Neuronal stem cell (in vitro differentiated cells): ENCODE measurements at regions not wholly inside any gene's neighbourhood (a gene's known extent, or its start where the extent isn't known, plus 50 kb on each side); places are given as distances from the start of the nearest gene placed in this dataset.

Experiments used
- DNase-seq: peaks from one replicate; pipeline ENCODE4 v3.0.0-alpha.2; 2013; ENCODE audit warnings: low spot score
- H2AFZ ChIP-seq: one replicate; pipeline ENCODE4 v1.6.1; 2013; ENCODE audit warnings: mild to moderate bottlenecking, low read length, inconsistent platforms
- H2AK5ac ChIP-seq: 2 replicates; pipeline ENCODE4 v1.6.1; 2013; ENCODE audit warnings: low read depth, mild to moderate bottlenecking, inconsistent platforms, low read length, moderate library complexity, mixed read lengths
- H2BK120ac ChIP-seq: 2 replicates; pipeline ENCODE4 v1.6.1; 2013; ENCODE audit warnings: low read depth, mild to moderate bottlenecking, inconsistent platforms, low read length, moderate library complexity, mixed read lengths
- H2BK12ac ChIP-seq: one replicate; pipeline ENCODE4 v1.6.1; 2013; ENCODE audit warnings: low read length, inconsistent platforms
- H2BK15ac ChIP-seq: 2 replicates; pipeline ENCODE4 v1.6.1; 2013; ENCODE audit warnings: mild to moderate bottlenecking, low read length, inconsistent platforms, mixed read lengths
- H2BK5ac ChIP-seq: one replicate; pipeline ENCODE4 v1.6.1; 2013; ENCODE audit warnings: inconsistent platforms, mild to moderate bottlenecking, low read length, moderate library complexity
- H3K14ac ChIP-seq: one replicate; pipeline ENCODE4 v1.6.1; 2013; ENCODE audit warnings: low read length, inconsistent platforms
- H3K18ac ChIP-seq: 2 replicates; pipeline ENCODE4 v1.6.1; 2013; ENCODE audit warnings: low read length, inconsistent platforms
- H3K23ac ChIP-seq: 2 replicates; pipeline ENCODE4 v1.6.1; 2013; ENCODE audit warnings: low read depth, mild to moderate bottlenecking, mixed read lengths, low read length, inconsistent platforms; ENCODE audit not compliant: poor library complexity
- H3K27ac ChIP-seq: replicated peaks from 3 replicates; pipeline ENCODE4 v1.5.1; 2013; ENCODE audit warnings: low read length, inconsistent platforms
- H3K27me3 ChIP-seq, 3 experiments: 2 replicates each; pipeline ENCODE4 v1.6.1; 2013; ENCODE audit warnings: low read length in 3 of 3, mild to moderate bottlenecking in 2 of 3, inconsistent platforms in 1 of 3, low read depth in 1 of 3, mixed read lengths in 1 of 3, moderate library complexity in 1 of 3; ENCODE audit not compliant: control insufficient read depth in 3 of 3, insufficient read depth in 3 of 3
- H3K36me3 ChIP-seq, 2 donors: replicated peaks in 1 of 2; 2 replicates each; pipeline ENCODE4 v1.6.1; 2013; ENCODE audit warnings: low read length in 2 of 2; ENCODE audit not compliant: control insufficient read depth in 2 of 2, insufficient read depth in 2 of 2
- H3K4ac ChIP-seq: 2 replicates; pipeline ENCODE4 v1.6.1; 2013; ENCODE audit warnings: inconsistent platforms, mild to moderate bottlenecking, low read length, moderate library complexity
- H3K4me1 ChIP-seq, 2 donors: 1 replicate in 1 of 2; 2 replicates in 1 of 2; pipeline ENCODE4 v1.6.1; 2013; ENCODE audit warnings: low read length in 2 of 2, low read depth in 1 of 2; ENCODE audit not compliant: control insufficient read depth in 2 of 2, insufficient read depth in 1 of 2
- H3K4me2 ChIP-seq: one replicate; pipeline ENCODE4 v1.6.1; 2013; ENCODE audit warnings: mild to moderate bottlenecking, low read length, inconsistent platforms; ENCODE audit not compliant: insufficient read depth, poor library complexity, severe bottlenecking
- H3K4me3 ChIP-seq, 2 donors: 2 replicates each; pipeline ENCODE4 v1.5.1; 2013; ENCODE audit warnings: low read length in 2 of 2, mild to moderate bottlenecking in 2 of 2, inconsistent platforms in 1 of 2, moderate library complexity in 1 of 2
- H3K79me1 ChIP-seq: one replicate; pipeline ENCODE4 v1.6.1; 2013; ENCODE audit warnings: low read depth, mild to moderate bottlenecking, inconsistent platforms, low read length, moderate library complexity
- H3K9ac ChIP-seq: one replicate; pipeline ENCODE4 v1.6.1; 2013; ENCODE audit warnings: mild to moderate bottlenecking, low read depth, low read length, inconsistent platforms; ENCODE audit not compliant: poor library complexity
- H3K9me3 ChIP-seq, 2 donors: replicated peaks in 1 of 2; 2 replicates each; pipeline versions ENCODE3 to v1.6.1; 2013; ENCODE audit warnings: low read length in 2 of 2, mild to moderate bottlenecking in 2 of 2, inconsistent platforms in 1 of 2, low read depth in 1 of 2, mixed read lengths in 1 of 2, moderate library complexity in 1 of 2; ENCODE audit not compliant: control insufficient read depth in 2 of 2, insufficient read depth in 1 of 2
- H4K8ac ChIP-seq: one replicate; pipeline ENCODE4 v1.6.1; 2013; ENCODE audit warnings: low read depth, mild to moderate bottlenecking, inconsistent platforms, low read length, moderate library complexity
- H4K91ac ChIP-seq: one replicate; pipeline ENCODE4 v1.6.1; 2013; ENCODE audit warnings: low read length, low read depth, mild to moderate bottlenecking, inconsistent platforms; ENCODE audit not compliant: poor library complexity
- WGBS, 2 donors: extraction: QIAGEN DNeasy Blood & Tissue Kit; methylation state at CpG; one replicate each; pipeline ENCODE4 v1.1.7; 2013; ENCODE audit warnings: missing lambda C conversion rate in 2 of 2, mixed read lengths in 1 of 2; ENCODE audit not compliant: insufficient read length in 2 of 2, insufficient replicate concordance in 1 of 2; ENCODE audit errors: extremely low coverage in 2 of 2; 5-methylcytosine and 5-hydroxymethylcytosine counted together

DNA sequence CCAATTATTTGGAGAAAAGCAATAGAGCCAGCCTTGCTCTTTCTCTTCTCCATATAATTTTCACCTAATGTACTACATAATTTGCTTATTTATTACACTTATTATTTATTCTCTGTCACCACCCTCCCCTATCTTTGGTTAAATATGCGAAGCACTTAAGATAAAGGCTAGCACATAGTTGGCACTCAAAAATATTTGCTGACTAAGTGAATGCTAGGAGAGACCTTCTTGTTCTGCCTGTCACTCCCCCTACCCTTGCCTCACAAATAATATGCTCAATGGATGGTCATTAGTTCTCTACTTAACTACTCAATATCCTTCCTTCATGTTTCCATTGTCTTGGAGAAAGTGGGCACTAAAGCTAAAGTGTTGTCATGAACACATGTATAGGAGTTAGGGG lies 139.7 kb upstream of the ZC3H11B start:
- no peak overlapping the region for H2BK5ac ChIP-seq
- no peak overlapping the region for H2AK5ac ChIP-seq
- H4K8ac ChIP-seq = no peak overlapping the region
- no peak overlapping the region for H3K4ac ChIP-seq
- H3K27ac ChIP-seq = no peak overlapping the region
- no peak overlapping the region for H2BK15ac ChIP-seq
- DNase-seq = no peak
- no peaks in the 10 kb centered on the region for H3K9me3 ChIP-seq
- no CpG with 5 or more reads among the region's 1 CpG for WGBS, 2 donors
- H3K79me1 ChIP-seq = no peaks in the 10 kb centered on the region
- no peaks in the 10 kb centered on the region for H3K36me3 ChIP-seq
- no peak overlapping the region for H2AFZ ChIP-seq
- no peak overlapping the region for H2BK12ac ChIP-seq
- H3K9ac ChIP-seq = no peak overlapping the region
- H3K18ac ChIP-seq = no peak overlapping the region
- H2BK120ac ChIP-seq = no peak overlapping the region
- H3K23ac ChIP-seq = no peak overlapping the region
- peaks cover 0 to under 1% of the 10 kb centered on the region in 2 donors for H3K4me1 ChIP-seq
- H4K91ac ChIP-seq = no peak overlapping the region
- no peak overlapping the region for H3K4me3 ChIP-seq
- no peak overlapping the region for H3K4me2 ChIP-seq
- H3K27me3 ChIP-seq = no peaks in the 10 kb centered on the region
- no peak overlapping the region for H3K14ac ChIP-seq

DNA sequence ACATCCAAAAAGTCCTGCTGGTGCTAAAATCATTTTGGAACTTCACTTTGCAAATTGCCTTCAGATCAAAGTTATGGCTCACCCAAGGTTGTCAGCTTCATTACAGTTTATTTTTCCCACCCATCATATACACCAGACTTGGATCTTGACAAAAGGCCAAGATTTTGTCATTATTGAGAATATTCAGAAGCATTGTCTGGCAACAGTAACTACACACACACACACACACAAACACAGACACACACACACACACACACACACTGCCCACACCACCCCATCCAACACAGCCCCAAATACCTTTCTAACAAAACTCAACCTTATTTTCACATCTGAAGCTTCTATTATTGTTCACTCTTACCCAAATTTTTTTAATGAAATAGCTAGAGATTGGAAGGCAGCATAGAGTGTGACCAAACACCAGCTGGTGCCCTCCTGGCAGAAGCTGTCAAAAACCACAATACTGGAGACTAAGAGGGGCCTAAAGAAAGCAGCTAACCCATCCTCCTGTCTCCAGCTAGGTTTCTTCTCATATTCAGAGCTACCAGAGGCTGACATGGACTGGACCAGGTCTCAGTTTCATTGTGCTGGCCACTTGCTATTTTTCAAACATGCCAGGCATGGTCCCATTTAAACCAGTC lies 139.1 kb upstream of the ZC3H11B start:
- H3K27ac ChIP-seq = no peak overlapping the region
- no peaks in the 10 kb centered on the region for H3K9me3 ChIP-seq
- no peak overlapping the region for H2BK15ac ChIP-seq
- no peak overlapping the region for H3K18ac ChIP-seq
- H4K91ac ChIP-seq = no peak overlapping the region
- H2AFZ ChIP-seq = no peak overlapping the region
- H2BK12ac ChIP-seq = no peak overlapping the region
- H2BK120ac ChIP-seq = no peak overlapping the region
- no peak overlapping the region for H3K14ac ChIP-seq
- H4K8ac ChIP-seq = no peak overlapping the region
- H3K4me1 ChIP-seq = peaks cover 1 to 2% of the 10 kb centered on the region in 2 donors
- H3K79me1 ChIP-seq = no peaks in the 10 kb centered on the region
- H3K4me2 ChIP-seq = no peak overlapping the region
- DNase-seq = no peak
- H2AK5ac ChIP-seq = no peak overlapping the region
- H3K27me3 ChIP-seq = no peaks in the 10 kb centered on the region
- no peak overlapping the region for H3K9ac ChIP-seq
- H3K4ac ChIP-seq = no peak overlapping the region
- H3K36me3 ChIP-seq = no peaks in the 10 kb centered on the region
- H3K4me3 ChIP-seq = no peak overlapping the region
- no peak overlapping the region for H3K23ac ChIP-seq
- H2BK5ac ChIP-seq = no peak overlapping the region

DNA sequence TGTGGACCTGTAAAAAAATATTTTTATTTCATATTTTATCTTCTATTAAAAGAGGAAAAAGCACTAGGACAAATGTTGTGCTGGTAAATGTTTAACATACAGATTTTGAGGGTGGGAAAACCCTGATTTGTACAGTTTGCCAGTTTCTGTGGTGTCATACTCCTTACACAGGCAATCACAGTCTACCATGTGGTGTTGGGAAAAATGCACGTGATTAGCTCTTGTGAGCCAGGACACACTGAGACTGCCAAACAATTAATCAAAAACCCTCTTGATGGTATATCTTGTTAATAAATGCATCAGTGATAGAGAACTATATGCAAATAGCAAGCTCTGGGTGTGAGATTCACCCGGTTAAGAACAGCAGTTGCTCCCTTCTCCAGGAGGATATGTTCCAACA lies 136.5 kb upstream of the ZC3H11B start:
- Histone ChIP-seq H3K9me3 (no peaks in the 10 kb centered on the region), H2BK15ac (no peak overlapping the region), H3K9ac (no peak overlapping the region), H3K4me3 (no peak overlapping the region), H2AFZ (no peak overlapping the region), H2BK120ac (no peak overlapping the region), H3K79me1 (no peaks in the 10 kb centered on the region), H2AK5ac (no peak overlapping the region), H3K27ac (no peak overlapping the region), H3K4me2 (no peak overlapping the region), H2BK5ac (no peak overlapping the region), H3K4ac (no peak overlapping the region), H3K36me3 (no peaks in the 10 kb centered on the region), H3K18ac (no peak overlapping the region), H4K91ac (no peak overlapping the region), H3K4me1 (peaks cover 3 to 13% of the 10 kb centered on the region in 2 donors), H3K14ac (no peak overlapping the region), H3K27me3 (no peaks in the 10 kb centered on the region), H2BK12ac (no peak overlapping the region), H4K8ac (no peak overlapping the region), H3K23ac (no peak overlapping the region)
- no CpG with 5 or more reads among the region's 2 CpGs for WGBS, 2 donors
- no peak for DNase-seq

DNA sequence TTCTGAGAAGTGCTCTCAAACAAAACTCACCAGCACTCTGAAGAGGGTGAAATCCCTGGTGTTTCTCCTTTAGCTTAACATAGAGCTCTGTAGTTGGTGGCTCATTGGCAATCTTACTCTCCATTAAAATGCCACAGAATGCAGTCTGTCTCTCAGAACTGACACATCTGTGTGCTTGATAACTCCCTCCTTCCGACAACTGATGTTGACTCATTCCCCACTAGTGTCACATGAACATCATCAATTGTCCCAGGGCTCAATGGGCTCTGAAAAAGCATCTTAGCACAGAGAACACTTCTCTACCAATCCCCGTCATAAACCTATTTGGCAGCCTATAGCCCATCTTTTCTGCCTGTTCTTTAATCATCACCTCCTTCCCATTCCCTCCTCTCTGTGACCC lies 133.2 kb upstream of the ZC3H11B start:
- Histone ChIP-seq H3K18ac (peak overlapping the region; percentile 36), H3K4me2 (no peak overlapping the region), H3K23ac (no peak overlapping the region), H2AFZ (no peak overlapping the region), H3K27me3 (no peaks in the 10 kb centered on the region), H2AK5ac (no peak overlapping the region), H3K4me1 (peaks cover 3 to 16% of the 10 kb centered on the region in 2 donors), H4K8ac (no peak overlapping the region), H3K9ac (no peak overlapping the region), H3K9me3 (no peaks in the 10 kb centered on the region), H3K79me1 (no peaks in the 10 kb centered on the region), H3K4me3 (no peak overlapping the region), H3K14ac (no peak overlapping the region), H3K27ac (no peak overlapping the region), H3K36me3 (no peaks in the 10 kb centered on the region), H4K91ac (no peak overlapping the region), H2BK5ac (no peak overlapping the region), H3K4ac (no peak overlapping the region), H2BK12ac (no peak overlapping the region), H2BK120ac (no peak overlapping the region), H2BK15ac (no peak overlapping the region)
- DNase-seq = no peak
- no CpG with 5 or more reads among the region's 2 CpGs for WGBS, 2 donors
